ENCODE measurements at regions not wholly inside any gene's neighbourhood (a gene's known extent, or its start where the extent isn't known, plus 50 kb on each side); places are given as distances from the start of the nearest gene placed in this dataset.

DNA sequence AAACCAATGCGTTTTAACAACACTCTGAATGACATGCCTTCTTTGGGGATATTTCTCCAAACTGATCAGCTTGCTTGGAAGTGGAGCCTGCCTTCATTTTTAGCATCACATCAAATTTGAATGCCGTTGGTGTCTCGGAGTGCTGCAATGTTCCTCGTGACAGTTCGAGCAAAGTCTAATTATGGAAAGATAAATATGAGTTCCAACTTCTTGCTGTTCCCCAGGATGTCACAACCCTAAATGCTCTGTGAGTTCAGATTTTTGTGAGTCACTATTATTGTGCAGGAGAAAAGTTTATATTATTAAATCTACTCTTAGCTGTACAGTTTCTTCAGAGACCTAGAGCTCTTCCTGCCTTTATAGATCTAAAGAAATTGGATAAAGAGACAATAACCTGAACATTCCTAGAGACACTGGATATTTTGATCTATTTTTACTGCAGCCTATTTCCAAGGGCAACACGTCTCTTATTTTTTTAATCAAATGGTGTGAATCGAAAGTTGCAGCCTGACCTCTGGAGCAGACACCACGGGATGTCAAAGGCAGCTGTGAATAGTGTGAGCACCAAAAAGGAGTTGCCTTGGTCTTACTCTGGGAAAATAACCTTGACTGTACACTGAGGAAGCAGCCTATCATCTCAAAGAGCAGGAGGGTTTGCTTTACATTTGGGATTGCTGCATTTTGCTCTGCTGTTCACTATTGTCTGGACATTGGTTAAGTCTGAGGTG lies 330.1 kb downstream of the TDRD15 start:
- no peak for TF ChIP-seq ELF4 (IDR thresholded peaks at IDR 0.05)
- TF ChIP-seq SP1 (IDR thresholded peaks at IDR 0.05), result no peak
- TF ChIP-seq FOXK2 (IDR thresholded peaks at IDR 0.05), result no peak
- no peak for TF ChIP-seq SUZ12 (IDR thresholded peaks at IDR 0.05)
- TF ChIP-seq FOXM1 (IDR thresholded peaks at IDR 0.05; ENCODE audit: borderline replicate concordance), result no peak
- no peak for TF ChIP-seq TARDBP (IDR thresholded peaks at IDR 0.05)
- no peak for TF ChIP-seq FOXA1 (IDR thresholded peaks at IDR 0.05)
- TF ChIP-seq, protein P1, sequence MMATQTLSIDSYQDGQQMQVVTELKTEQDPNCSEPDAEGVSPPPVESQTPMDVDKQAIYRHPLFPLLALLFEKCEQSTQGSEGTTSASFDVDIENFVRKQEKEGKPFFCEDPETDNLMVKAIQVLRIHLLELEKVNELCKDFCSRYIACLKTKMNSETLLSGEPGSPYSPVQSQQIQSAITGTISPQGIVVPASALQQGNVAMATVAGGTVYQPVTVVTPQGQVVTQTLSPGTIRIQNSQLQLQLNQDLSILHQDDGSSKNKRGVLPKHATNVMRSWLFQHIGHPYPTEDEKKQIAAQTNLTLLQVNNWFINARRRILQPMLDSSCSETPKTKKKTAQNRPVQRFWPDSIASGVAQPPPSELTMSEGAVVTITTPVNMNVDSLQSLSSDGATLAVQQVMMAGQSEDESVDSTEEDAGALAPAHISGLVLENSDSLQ (IDR thresholded peaks at IDR 0.05), result no peak
- TF ChIP-seq BHLHE40 (IDR thresholded peaks at IDR 0.05; ENCODE audit: borderline replicate concordance), result no peak
- TF ChIP-seq HDGF (IDR thresholded peaks at IDR 0.05; ENCODE audit: borderline replicate concordance), result no peak
- no peak for TF ChIP-seq LEF1 (IDR thresholded peaks at IDR 0.05; ENCODE audit: borderline replicate concordance)
- no peak for TF ChIP-seq ZNF384 (IDR thresholded peaks at IDR 0.05)
- TF ChIP-seq L3MBTL2 (conservative IDR thresholded peaks at IDR 0.05), result no peak
- no peak for TF ChIP-seq CTBP1 (IDR thresholded peaks at IDR 0.05; ENCODE audit: borderline replicate concordance)
